NCI-H128 (cell line): ENCODE measurements at regions not wholly inside any gene's neighbourhood (a gene's known extent, or its start where the extent isn't known, plus 50 kb on each side); places are given as distances from the start of the nearest gene placed in this dataset.

Source experiments
- DNase-seq: peaks from one replicate; lab custom pipeline; 2025; ENCODE audit not compliant: unreplicated experiment; lab: John Stamatoyannopoulos, UW

DNA sequence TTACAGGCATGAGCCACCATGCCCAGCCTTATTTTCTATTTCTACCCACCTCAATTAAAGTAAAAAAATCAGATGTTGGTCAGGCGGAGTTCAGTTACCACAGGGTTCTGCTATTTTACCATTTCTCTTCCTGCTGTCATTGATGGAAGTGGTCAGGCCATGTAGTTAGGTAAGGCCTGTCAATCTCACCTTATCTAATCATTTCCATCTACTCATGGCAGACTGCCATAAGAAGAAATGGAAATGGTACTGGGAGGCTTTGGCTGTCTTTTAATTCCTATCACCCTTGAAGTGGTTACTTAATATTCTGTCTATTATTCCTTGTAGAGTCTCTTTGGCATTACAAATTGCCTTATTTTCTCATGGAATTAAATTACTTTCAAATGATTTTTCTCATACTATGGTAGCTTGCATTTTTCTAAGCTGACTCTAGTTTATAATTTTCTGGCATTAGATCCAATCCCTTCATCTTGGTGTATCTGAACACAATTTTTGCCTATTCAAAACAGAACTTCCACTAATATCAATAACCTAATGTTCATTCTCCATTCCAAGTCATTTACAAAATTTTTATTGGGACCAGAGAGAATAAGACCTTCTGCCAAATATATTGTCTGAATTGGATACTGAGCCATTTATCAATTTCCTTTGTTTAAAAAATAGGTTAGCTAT, 198.7 kb downstream of the DACT1 start:
- DNase-seq: no peak

DNA sequence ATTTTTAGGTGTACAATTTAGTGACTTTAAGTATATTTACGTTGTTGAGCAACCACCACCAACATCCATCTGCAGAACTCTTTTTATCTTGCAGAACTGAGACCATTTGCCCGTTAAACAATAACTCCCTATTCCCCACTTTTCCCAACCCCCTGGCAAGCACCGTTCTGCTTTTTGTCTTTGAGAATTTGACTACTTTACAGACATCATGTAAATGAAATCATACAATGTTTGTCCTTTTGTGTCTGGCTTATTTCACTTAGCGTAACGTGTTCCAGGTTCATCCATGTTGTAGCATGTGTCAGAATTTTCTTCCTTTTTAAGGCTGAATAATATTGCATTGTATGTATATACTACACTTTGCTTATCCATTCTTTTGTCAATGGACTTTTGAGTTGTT, 201.5 kb downstream of the DACT1 start:
- no peak for DNase-seq

DNA sequence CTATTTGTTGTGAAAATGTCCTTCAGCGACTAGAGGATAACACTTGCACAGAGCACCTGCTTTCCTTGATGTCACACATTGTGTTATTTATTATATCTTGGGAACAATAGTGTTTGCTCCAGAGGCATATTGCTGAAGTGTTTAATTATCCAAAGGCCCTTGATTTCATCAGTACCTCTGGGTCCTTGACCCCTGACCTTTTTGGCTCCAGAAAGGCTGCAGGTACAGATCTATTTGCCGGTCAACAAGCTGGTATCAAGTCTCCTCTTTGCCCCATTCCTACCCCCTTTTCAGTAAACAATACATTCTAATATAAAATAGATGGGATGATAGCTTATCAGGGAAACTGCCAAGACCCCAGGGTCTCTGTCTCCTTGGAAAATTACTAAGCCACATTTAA, 206.8 kb downstream of the DACT1 start:
- no peak for DNase-seq

DNA sequence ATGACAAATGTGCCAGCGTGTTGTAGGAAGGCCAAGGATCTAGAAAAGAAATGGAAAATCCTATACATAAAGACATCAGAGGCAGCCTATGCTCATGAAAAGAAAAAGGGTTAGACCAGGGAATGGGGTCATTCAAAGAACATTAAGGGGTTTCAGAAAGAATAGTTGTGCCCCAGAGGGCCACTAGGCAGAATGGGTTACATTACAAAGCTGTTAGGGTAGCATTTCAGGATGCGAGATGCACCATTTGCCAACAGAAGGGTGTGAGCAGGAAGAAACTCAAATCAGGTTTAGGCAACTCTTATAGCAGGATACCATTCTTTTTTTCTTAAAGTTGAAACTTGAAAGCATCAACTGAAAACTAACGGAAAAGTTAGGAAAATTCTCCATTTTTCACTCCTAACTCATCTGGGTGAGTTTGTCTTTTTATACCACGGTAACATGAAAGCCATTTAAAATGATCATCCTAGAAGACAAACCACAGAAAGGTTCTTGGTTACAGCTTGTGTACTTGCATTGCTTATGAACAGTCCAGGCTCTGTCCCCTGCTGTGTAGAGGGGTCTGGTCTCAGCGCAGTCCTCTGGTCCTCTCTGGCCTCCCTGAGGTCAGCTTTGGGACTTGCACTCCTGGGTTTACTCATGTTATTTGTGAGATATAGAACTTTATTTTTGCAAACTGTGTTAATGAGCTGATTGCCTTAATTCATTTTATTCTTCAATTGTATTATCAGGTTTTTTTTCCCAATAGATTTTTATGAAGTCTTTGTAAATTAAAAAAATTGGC, 209.1 kb downstream of the DACT1 start:
- no peak for DNase-seq

DNA sequence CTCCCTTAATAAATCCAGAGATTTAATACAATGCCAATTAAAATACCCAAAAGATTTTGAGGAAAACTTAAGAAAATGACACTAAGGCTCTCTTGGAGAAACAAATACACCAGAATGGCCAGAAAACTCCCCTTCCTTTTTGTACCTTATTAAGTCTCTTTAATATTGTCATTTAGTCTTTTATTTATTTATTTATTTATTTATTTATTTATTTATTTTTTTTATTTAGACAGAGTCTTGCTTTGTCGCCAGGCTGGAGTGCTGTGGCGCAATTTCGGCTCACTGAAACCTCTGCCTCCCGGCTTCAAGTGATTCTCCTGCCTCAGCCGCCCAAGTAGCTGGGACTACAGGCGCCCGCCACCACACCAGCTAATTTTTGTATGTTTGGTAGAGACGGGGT, 210.6 kb downstream of the DACT1 start:
- no peak for DNase-seq

DNA sequence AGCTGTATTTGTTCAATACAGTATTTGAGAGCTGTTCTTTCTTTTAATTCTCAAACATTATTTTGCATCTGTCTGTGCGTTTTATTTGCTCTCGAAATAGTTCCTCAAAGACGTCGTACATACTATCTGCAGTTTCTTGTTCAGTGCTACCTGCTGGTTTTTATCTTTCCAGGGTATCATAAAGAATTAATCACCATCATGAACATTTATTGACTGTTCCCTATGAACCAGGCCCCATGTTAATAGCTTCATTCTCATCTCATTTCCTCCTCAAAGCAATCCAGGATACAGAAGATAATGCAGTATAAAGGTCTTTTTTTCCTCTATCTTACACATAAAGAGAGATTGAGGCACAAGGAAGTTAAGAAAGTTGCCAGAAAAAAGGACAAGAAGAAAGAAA, 211.8 kb downstream of the DACT1 start:
- DNase-seq: no peak

DNA sequence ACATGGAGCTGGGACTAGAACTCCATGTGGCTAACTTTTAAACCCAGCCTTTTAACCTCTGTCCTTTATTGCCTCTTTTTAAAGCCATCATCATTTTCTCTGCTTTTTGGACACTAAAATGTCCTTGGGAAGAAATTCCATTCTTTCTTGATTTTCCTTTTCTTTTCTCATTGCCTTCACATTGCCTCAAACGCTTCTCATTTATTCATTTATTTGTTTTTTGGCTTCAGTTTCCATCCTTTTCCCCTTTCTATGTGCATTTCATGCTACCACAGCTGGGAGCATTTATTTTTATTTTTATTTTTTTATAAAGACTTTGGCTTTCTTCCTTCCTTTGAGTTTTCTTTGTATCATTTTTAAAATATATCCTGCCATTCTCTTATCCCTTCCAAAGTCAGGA, 212.2 kb downstream of the DACT1 start:
- DNase-seq: no peak

DNA sequence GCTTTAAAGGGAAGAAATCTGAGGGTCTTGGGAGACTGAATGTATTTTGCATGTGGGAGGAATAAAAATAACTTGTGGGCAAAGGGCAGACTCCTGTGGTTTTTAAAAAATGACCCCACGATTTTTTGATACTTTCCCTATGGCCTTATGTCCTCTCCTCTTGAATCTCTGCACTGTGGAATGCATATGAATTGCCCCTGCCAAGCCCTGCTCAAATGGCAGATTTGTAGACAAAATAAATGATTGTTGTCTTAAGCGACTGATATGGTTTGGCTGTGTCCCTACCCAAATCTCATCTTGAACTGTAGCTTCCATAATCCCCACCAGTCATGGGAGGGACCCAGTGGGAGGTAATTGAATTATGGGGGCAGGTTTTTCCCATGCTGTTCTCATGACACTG, 223.8 kb downstream of the DACT1 start:
- no peak for DNase-seq

DNA sequence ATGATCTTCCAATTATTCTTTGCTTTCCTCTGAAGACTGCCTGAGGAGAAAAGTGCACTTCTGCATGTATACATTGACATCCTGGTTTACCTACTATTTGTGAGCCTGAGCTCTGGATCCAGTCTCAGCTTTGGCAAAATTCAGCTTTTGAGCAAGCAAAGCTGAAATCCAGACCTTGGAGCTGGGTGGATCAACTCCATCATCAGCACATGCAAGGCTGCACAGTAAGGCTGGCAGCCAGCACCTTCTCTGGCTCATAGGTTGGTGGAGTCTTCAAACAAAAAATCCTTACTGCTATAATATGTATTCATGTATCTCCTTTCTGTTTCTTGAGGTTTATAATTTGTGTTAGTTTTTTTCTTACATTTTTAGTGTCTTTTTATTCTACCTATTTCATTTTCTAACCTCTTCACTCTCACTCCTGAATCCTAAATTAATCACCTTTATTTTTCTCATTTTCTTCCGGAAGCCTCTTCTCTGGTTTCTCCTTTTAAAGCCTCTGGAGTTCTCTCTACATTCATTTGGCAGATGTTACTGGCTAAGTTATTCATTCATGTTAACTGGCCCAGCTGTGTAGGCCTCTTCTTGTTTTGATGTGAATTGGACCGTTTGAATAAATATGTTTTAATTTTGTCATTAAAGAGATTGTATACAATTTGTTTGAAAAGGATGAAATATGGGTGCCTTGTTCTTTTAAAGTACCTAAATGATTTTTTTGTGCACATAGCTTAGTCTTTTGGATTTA, 224.8 kb downstream of the DACT1 start:
- DNase-seq: no peak

DNA sequence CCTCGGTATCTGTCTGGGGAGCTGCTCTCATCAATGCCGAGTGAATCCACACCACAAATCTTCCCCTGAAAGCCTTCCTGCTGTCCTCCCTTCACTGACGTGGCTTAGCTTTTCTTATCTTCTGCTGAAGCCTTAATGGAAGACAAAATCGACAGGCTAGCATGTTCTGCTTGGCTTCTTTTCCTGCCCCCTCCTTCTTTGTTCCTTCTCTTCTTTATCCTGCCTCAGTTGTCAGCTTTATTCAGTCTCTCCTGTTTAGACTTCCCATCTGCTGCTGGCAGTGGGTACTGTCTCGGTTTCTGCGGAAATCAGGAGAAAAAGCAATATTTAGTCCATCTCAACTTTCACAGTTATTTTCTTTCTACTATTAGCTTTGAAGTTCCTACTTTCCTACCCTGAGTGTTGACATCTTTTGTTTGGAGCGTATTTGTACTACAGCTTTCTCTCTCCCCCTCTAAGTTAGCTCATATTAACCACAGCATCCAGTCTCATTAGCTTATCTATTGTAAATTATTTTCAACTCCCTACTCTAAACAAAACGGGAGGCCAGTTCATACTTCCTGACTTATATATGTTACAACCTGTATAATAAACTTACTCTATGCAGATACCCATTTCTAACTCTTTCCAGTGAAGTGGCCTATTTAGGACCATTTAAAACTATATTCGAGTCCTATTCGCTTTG, 226.0 kb downstream of the DACT1 start:
- no peak for DNase-seq

DNA sequence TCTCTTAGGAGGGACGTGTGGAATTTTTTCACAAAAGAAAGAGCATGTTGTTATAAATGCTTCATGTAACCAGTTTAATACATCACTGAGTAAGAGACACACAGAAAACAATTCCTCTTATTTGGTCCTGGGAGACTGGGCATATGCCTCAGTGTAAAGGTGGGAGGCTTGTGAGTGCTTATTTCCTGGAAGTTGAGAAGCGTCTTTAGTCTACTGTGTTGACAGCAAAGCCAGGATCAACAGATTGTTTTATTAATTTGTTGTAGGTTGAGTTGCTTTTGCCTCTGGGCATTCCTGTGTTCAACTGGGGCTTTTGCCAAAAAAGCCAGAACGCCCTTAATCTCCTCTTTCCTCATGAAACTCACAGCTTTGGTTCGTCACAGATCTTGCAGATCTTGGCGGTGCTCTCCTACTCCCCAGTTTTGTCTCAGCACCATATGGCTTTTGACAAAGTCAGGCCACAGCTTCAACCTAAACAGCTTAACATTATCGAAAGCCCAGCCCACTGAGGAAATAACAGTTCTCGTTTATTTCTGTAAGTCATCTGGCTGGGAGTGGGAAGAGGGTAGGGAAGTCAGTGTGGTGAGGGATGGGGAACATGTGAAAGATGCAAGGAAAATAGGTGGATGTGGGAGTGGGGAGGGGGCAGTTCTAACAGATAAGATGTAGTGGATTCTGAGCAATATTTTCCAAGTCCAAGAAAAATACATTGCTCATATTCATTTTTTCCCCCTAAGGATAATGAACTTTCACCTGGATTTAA, 227.2 kb downstream of the DACT1 start:
- no peak for DNase-seq

DNA sequence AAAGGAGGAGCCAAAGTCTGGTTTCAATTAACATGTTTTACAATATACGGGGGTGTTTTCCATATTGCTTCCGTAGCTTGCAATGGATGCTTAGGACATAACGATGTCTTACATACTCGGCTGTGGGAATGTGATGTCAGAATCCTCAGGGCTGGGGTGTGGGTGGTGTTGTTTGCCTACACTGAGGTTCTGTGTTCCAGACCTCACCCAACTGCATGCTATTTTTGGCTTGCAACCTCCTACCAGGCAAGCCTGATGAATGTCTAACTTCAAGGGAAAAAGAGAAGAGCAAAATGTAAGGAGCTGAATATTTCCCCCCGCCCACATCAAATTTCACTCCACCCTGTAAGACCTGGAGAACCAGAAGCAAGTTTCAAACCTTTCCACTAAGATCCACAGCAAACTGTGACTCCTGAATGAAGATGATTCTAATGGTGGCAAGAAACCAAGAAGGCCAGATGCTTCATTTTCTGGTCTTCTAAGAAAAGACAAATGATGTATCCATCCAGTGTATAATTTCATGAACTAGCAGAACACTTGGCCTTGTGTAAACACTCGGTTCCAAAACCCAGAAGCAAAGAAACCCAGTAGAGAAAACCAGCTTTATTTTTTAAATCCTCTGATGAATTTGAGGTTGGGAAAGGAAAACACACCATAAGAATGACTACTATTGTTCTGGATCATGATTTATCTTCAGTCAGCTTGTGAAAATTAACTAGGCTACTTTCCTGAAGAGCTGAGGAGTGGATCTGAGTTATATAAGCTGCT, 227.9 kb downstream of the DACT1 start:
- DNase-seq: no peak

DNA sequence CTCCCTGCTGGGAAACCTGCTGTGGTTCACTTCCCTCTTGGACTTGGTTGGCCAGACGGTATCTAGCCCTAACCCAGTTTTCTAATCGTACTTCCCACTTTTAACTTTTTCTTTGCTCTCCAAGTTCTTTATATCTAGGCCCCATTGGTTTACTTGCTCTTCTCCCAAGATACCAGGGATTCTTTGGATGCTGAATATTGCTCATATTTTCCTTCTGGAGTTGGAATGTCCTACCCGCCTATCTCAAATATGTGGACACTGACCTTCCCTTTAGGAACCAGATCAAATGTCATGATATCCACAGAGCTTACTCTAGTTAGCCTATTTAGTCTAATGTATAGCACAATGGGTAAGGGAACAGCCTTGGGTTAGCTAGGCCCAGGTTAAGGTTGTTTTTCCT, 228.6 kb downstream of the DACT1 start:
- DNase-seq: no peak

DNA sequence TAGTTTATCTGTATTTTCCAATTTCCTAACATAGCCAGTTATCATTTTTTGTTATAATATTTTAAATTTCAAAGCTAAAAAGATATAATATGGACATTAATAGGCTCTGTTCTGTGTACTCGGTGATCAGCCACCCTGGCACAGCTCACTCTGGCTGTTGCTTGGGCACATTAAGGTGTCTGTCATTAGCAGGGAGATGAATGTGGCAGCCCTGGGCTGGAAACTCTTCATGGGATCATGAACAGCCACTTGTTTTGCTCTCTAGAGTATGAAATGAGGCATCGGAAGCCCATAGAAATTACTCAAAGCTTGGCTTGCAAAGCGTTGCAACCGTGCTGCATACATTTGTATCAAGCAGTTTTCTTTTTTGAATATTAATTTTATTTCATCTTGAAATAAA, 233.2 kb downstream of the DACT1 start:
- DNase-seq: no peak

DNA sequence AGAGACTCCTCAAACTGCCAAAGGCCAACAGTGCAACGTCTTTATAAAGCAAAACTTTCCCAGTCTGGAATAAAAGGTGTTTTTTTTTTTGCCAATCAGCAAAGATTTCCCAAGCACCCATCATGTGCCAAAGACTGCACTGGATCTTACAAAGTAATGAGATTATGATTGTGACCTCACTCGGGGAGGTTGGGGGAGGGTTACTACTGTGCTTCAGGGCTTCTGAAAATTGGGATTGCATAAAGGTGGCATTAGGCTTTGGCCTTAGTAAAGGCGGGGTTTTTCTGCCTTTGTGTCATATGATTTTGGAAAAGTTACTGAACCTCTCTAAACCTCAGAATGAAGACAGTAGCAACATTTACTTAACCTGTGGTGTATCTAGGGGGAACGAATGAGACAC, 233.8 kb downstream of the DACT1 start:
- no peak for DNase-seq

DNA sequence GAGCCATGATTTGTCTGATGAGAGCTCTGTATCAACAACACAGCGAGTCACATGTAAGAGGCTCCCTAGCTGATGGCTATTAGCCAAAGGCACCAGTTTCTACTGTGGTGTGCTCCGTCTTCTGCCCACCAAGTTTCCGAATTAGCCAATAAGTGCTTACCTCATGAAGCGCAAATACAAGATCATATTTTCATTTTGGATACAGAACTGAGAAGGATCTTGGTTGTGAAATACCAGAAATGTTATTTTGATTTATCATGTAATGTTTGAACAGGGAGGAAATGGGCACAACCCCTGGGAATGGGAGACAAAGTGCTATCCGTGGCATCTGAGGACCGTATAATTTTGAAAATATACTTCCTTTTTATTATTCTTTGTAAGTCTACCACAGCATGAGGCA, 234.3 kb downstream of the DACT1 start:
- DNase-seq: no peak

DNA sequence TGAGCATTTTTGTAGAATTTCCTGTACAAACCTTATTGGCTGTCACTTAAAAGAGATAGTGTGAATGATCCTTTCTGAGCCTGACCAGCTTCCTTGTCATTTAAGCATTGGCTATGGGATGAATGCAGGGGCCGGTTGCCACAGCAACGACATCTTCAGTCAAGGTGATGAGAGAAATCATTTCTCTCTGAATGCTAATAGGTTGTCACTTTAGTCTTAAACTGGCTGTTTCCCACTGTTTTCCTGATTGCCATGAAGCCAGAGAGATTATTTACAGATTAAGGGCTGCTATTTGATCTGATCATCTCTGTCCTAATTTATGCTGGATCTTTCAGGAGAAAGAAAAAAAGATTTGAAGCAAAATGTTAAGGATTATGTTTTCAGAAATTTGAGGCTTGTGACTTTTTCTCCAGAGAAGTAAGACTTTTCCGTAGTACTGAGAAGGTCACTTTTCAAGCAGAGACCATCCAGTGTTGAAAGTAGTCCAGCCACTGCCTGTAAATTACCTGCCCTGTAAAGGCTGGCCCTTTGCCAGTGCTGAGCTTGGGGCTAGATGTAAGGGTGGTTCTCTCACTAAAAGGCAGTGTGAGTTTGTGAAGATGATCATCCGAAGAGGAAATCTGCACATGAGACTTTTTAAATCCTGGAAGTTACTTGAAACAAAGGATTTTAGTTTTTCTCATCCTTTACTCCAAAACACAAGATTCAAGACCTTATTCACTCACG, 235.6 kb downstream of the DACT1 start:
- no peak for DNase-seq

DNA sequence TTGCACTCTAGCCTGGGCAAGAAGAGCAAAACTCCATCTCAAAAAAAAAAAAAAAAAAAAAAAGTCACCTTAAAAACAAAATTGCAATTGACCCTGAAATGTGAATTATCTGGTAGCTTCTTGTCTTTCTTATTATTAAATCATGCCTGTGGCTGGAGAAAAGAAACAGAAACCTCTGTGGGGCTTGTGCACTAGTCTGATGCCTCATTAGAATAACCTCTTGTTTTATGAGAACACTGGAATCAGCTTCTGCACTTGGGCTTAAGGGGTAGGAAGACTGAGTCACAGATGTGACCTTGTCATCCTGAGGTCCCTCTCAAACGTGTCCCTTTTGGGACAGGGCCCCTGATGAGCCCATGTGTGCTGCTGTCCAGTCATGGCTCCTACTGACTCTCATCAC, 237.9 kb downstream of the DACT1 start:
- no peak for DNase-seq

DNA sequence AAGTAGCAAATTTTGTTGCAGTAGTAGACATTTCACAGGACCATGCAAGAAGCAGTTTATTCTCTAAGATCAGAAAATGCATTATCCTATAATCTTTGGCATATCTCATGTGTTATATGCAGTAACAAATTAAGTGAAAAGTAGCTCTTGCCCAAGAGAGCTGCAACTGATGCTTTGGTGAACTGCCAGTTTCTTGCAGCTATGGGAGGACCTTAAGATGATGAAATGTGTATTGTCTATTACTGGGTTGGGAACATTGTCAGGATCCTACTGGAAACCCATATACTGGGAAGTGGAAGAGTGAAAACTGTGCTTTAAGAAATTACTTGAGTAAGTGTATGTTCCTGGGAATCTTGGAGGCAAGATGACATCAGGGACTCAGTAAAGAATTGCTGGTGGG, 238.8 kb downstream of the DACT1 start:
- no peak for DNase-seq
